ENCODE measurements at regions not wholly inside any gene's neighbourhood (a gene's known extent, or its start where the extent isn't known, plus 50 kb on each side); places are given as distances from the start of the nearest gene placed in this dataset.

- no peak overlapping the region for H3K4me3 ChIP-seq (ENCODE audit: low read depth, low read length)
- no peak for TF ChIP-seq CTCF (IDR thresholded peaks at IDR 0.05; ENCODE audit: low read depth, low read length, missing control alignments)
These were observed 398.2 kb upstream of the WWC1 start for GRCh38 chr5:167893271-167893670.

GRCh38 chr5:167894631-167895472 lies 396.6 kb upstream of the WWC1 start:
- DNase-seq (ENCODE audit: low read depth), result no peak
- no peak overlapping the region for H3K4me3 ChIP-seq (ENCODE audit: low read depth, low read length)
- TF ChIP-seq CTCF (IDR thresholded peaks at IDR 0.05; ENCODE audit: low read depth, low read length, missing control alignments), result no peak

More at GRCh38 chr5:167893271-167893670, 398.2 kb upstream of the WWC1 start:
- no peak for DNase-seq (ENCODE audit: low read depth)

GRCh38 chr5:167895899-167896659 lies 395.4 kb upstream of the WWC1 start:
- TF ChIP-seq CTCF (IDR thresholded peaks at IDR 0.05; ENCODE audit: low read depth, low read length, missing control alignments), result no peak
- no peak overlapping the region for H3K4me3 ChIP-seq (ENCODE audit: low read depth, low read length)
- no peak for DNase-seq (ENCODE audit: low read depth)

- no peak for TF ChIP-seq CTCF (IDR thresholded peaks at IDR 0.05; ENCODE audit: low read depth, low read length, missing control alignments)
- DNase-seq (ENCODE audit: low read depth), result no peak
These were observed 394.6 kb upstream of the WWC1 start for GRCh38 chr5:167896814-167897213.

GRCh38 chr5:167897371-167897770 lies 394.1 kb upstream of the WWC1 start:
- no peak for TF ChIP-seq CTCF (IDR thresholded peaks at IDR 0.05; ENCODE audit: low read depth, low read length, missing control alignments)
- no peak for DNase-seq (ENCODE audit: low read depth)

More at GRCh38 chr5:167896814-167897213, 394.6 kb upstream of the WWC1 start:
- H3K4me3 ChIP-seq (ENCODE audit: low read depth, low read length), result no peak overlapping the region

GRCh38 chr5:167898361-167899042 lies 392.9 kb upstream of the WWC1 start:
- no peak for DNase-seq (ENCODE audit: low read depth)
- no peak for TF ChIP-seq CTCF (IDR thresholded peaks at IDR 0.05; ENCODE audit: low read depth, low read length, missing control alignments)
- H3K4me3 ChIP-seq (ENCODE audit: low read depth, low read length), result no peak overlapping the region

More at GRCh38 chr5:167897371-167897770, 394.1 kb upstream of the WWC1 start:
- no peak overlapping the region for H3K4me3 ChIP-seq (ENCODE audit: low read depth, low read length)

Data from GM12864 (cell line).